PC-9 (cell line): ENCODE measurements at regions not wholly inside any gene's neighbourhood (a gene's known extent, or its start where the extent isn't known, plus 50 kb on each side); places are given as distances from the start of the nearest gene placed in this dataset.

Experiments used
- CTCF ChIP-seq: fragments of 200-600 bp; sonication (generic); conservative IDR thresholded peaks from 2 replicates; pipeline ENCODE4 v1.6.1; 2017; ENCODE audit warnings: mixed run types, antibody characterized with exemption, mild to moderate bottlenecking, moderate library complexity
- EZH2 ChIP-seq: fragments of 200-600 bp; sonication (generic); IDR thresholded peaks from 2 replicates; pipeline ENCODE4 v1.8.0; 2017; ENCODE audit warnings: antibody characterized with exemption, low read depth

GRCh38 chr3:137174514-137174913 is 216.7 kb downstream of the IL20RB start:
- TF ChIP-seq CTCF = no peak
- TF ChIP-seq EZH2 = no peak
